ENCODE measurements at regions not wholly inside any gene's neighbourhood (a gene's known extent, or its start where the extent isn't known, plus 50 kb on each side); places are given as distances from the start of the nearest gene placed in this dataset.
"Not testable (repeated sequence)": the region's sequence is repeated elsewhere in the genome, so short reads cannot be mapped to it uniquely, and the experiment has no call there.

- no peak for DNase-seq (ENCODE audit: low spot score)
Measured at GRCh38 chr4:13678186-13678924, 50.8 kb upstream of the BOD1L1 start.

GRCh38 chr4:13681570-13681969 lies 54.0 kb upstream of the BOD1L1 start:
- no peak for DNase-seq (ENCODE audit: low spot score)

- no peak for DNase-seq (ENCODE audit: low spot score)
Measured at GRCh38 chr4:13694256-13694655, 66.7 kb upstream of the BOD1L1 start.

- no peak for DNase-seq (ENCODE audit: low spot score)
Measured at GRCh38 chr4:13698296-13698695, 70.8 kb upstream of the BOD1L1 start.

- DNase-seq (ENCODE audit: low spot score) = no peak
Measured at GRCh38 chr4:13700021-13700857, 72.7 kb upstream of the BOD1L1 start.

- not testable (repeated sequence) for DNase-seq (ENCODE audit: low spot score)
Measured at GRCh38 chr4:13700858-13701140, 73.3 kb upstream of the BOD1L1 start.

- DNase-seq (ENCODE audit: low spot score) = no peak
Measured at GRCh38 chr4:13701937-13702446, 74.5 kb upstream of the BOD1L1 start.

- no peak for DNase-seq (ENCODE audit: low spot score)
Measured at GRCh38 chr4:13703096-13703495, 75.6 kb upstream of the BOD1L1 start.

- no peak for DNase-seq (ENCODE audit: low spot score)
Measured at GRCh38 chr4:13704035-13704434, 76.5 kb upstream of the BOD1L1 start.

- DNase-seq (ENCODE audit: low spot score) = no peak
Measured at GRCh38 chr4:13704761-13705160, 77.2 kb upstream of the BOD1L1 start.

GRCh38 chr4:13705521-13706041 lies 78.1 kb upstream of the BOD1L1 start:
- no peak for DNase-seq (ENCODE audit: low spot score)

- no peak for DNase-seq (ENCODE audit: low spot score)
Measured at GRCh38 chr4:13706120-13706519, 78.6 kb upstream of the BOD1L1 start.

- DNase-seq (ENCODE audit: low spot score) = no peak
Measured at GRCh38 chr4:13706716-13707115, 79.2 kb upstream of the BOD1L1 start.

- DNase-seq (ENCODE audit: low spot score) = no peak
Measured at GRCh38 chr4:13710246-13710885, 82.8 kb upstream of the BOD1L1 start.

- no peak for DNase-seq (ENCODE audit: low spot score)
Measured at GRCh38 chr4:13711233-13711785, 83.8 kb upstream of the BOD1L1 start.

- DNase-seq (ENCODE audit: low spot score) = no peak
Measured at GRCh38 chr4:13721894-13722293, 94.4 kb upstream of the BOD1L1 start.

- no peak for DNase-seq (ENCODE audit: low spot score)
Measured at GRCh38 chr4:13722649-13723048, 95.1 kb upstream of the BOD1L1 start.

GRCh38 chr4:13728761-13729160 lies 101.2 kb upstream of the BOD1L1 start:
- no peak for DNase-seq (ENCODE audit: low spot score)

GRCh38 chr4:13731019-13731418 lies 103.5 kb upstream of the BOD1L1 start:
- DNase-seq (ENCODE audit: low spot score) = no peak

- no peak for DNase-seq (ENCODE audit: low spot score)
Measured at GRCh38 chr4:13733817-13734216, 106.3 kb upstream of the BOD1L1 start.

GRCh38 chr4:13750594-13750993 lies 123.1 kb upstream of the BOD1L1 start:
- DNase-seq (ENCODE audit: low spot score) = no peak

GRCh38 chr4:13761581-13761980 lies 134.1 kb upstream of the BOD1L1 start:
- DNase-seq (ENCODE audit: low spot score) = not testable (repeated sequence)

All from hematopoietic multipotent progenitor cell treated with erythropoietin and hydrocortisone succinate and interleukin-3 and kit ligand, for 15 days (in vitro differentiated cells).